Chondrocyte (in vitro differentiated cells): ENCODE measurements at regions not wholly inside any gene's neighbourhood (a gene's known extent, or its start where the extent isn't known, plus 50 kb on each side); places are given as distances from the start of the nearest gene placed in this dataset.

ENCODE experiments used
- DNase-seq: peaks from one replicate; pipeline ENCODE4 v3.0.0; 2021; ENCODE audit warnings: mixed read lengths, low spot score
- H3K27ac Mint-ChIP-seq: one replicate; pipeline ENCODE4 v1.8.0; 2021; ENCODE audit warnings: mild to moderate bottlenecking, moderate library complexity, mixed read lengths; ENCODE audit not compliant: unreplicated experiment
- H3K27me3 Mint-ChIP-seq: 2 replicates; pipeline ENCODE4 v1.8.0; 2021; ENCODE audit warnings: low read depth, mixed read lengths
- H3K36me3 Mint-ChIP-seq: 2 replicates; pipeline ENCODE4 v1.8.0; 2021; ENCODE audit warnings: low read depth, mixed read lengths
- H3K4me1 Mint-ChIP-seq: 2 replicates; pipeline ENCODE4 v1.8.0; 2021; ENCODE audit warnings: low read depth, mild to moderate bottlenecking, mixed read lengths
- H3K4me3 Mint-ChIP-seq: one replicate; pipeline ENCODE4 v1.8.0; 2021; ENCODE audit warnings: mild to moderate bottlenecking, moderate library complexity, mixed read lengths; ENCODE audit not compliant: unreplicated experiment
- H3K9me3 Mint-ChIP-seq: 2 replicates; pipeline ENCODE4 v1.8.0; 2021; ENCODE audit warnings: low read depth, mixed read lengths
- TF ChIP-seq, protein P1 (sequence below): fragments of 200-600 bp; sonication (generic); IDR thresholded peaks from 2 replicates; pipeline ENCODE4 v1.5.0; 2021; ENCODE audit warnings: antibody characterized with exemption, mild to moderate bottlenecking, moderate library complexity

DNA sequence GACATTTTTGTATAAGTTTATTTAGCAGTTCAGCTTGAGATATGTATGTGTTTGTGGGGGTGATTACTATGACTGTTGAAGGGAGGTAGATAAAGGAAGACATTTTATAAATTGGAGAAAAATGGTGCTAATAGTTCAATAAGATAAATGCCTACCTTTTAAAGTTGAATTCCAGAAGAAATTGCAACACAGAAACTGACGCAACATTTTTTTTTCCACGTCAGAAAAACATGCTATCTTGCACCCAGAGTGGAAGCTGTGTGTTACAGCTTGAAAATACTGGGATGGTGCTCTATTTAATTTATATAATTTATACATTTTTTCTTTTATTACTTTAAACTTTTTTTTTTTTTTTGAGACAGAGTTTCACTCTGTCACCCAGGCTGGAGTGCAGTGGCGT lies 171.7 kb downstream of the WNT5A start:
- peaks cover 4% of the 10 kb centered on the region for H3K9me3 Mint-ChIP-seq
- H3K27ac Mint-ChIP-seq: no peak overlapping the region
- no peaks in the 10 kb centered on the region for H3K4me1 Mint-ChIP-seq
- no peaks in the 10 kb centered on the region for H3K27me3 Mint-ChIP-seq
- DNase-seq: no peak
- TF ChIP-seq, protein P1, sequence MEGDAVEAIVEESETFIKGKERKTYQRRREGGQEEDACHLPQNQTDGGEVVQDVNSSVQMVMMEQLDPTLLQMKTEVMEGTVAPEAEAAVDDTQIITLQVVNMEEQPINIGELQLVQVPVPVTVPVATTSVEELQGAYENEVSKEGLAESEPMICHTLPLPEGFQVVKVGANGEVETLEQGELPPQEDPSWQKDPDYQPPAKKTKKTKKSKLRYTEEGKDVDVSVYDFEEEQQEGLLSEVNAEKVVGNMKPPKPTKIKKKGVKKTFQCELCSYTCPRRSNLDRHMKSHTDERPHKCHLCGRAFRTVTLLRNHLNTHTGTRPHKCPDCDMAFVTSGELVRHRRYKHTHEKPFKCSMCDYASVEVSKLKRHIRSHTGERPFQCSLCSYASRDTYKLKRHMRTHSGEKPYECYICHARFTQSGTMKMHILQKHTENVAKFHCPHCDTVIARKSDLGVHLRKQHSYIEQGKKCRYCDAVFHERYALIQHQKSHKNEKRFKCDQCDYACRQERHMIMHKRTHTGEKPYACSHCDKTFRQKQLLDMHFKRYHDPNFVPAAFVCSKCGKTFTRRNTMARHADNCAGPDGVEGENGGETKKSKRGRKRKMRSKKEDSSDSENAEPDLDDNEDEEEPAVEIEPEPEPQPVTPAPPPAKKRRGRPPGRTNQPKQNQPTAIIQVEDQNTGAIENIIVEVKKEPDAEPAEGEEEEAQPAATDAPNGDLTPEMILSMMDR: no peak
- H3K36me3 Mint-ChIP-seq: peaks cover 1% of the 10 kb centered on the region
- no peak overlapping the region for H3K4me3 Mint-ChIP-seq

GRCh38 chr3:55313666-55314065 lies 173.4 kb downstream of the WNT5A start:
- no peak overlapping the region for H3K27ac Mint-ChIP-seq
- TF ChIP-seq, protein P1: no peak
- no peaks in the 10 kb centered on the region for H3K27me3 Mint-ChIP-seq
- no peaks in the 10 kb centered on the region for H3K4me1 Mint-ChIP-seq
- DNase-seq: no peak
- H3K4me3 Mint-ChIP-seq: no peak overlapping the region
- H3K36me3 Mint-ChIP-seq: peaks cover 1% of the 10 kb centered on the region
- peaks cover 4% of the 10 kb centered on the region for H3K9me3 Mint-ChIP-seq

- DNase-seq: no peak
- TF ChIP-seq, protein P1: no peak
- H3K27ac Mint-ChIP-seq: no peak overlapping the region
- H3K9me3 Mint-ChIP-seq: peaks cover 9% of the 10 kb centered on the region
- H3K27me3 Mint-ChIP-seq: no peaks in the 10 kb centered on the region
- H3K4me3 Mint-ChIP-seq: no peak overlapping the region
- peaks cover 1% of the 10 kb centered on the region for H3K36me3 Mint-ChIP-seq
- peaks cover 3% of the 10 kb centered on the region for H3K4me1 Mint-ChIP-seq
Observed at GRCh38 chr3:55309336-55309735, 177.8 kb downstream of the WNT5A start.

GRCh38 chr3:55307622-55308021 lies 179.5 kb downstream of the WNT5A start:
- H3K27me3 Mint-ChIP-seq: no peaks in the 10 kb centered on the region
- peaks cover 1% of the 10 kb centered on the region for H3K36me3 Mint-ChIP-seq
- TF ChIP-seq, protein P1: no peak
- peaks cover 3% of the 10 kb centered on the region for H3K4me1 Mint-ChIP-seq
- no peak overlapping the region for H3K4me3 Mint-ChIP-seq
- H3K9me3 Mint-ChIP-seq: peaks cover 9% of the 10 kb centered on the region
- no peak overlapping the region for H3K27ac Mint-ChIP-seq
- DNase-seq: no peak

GRCh38 chr3:55305696-55306485 lies 181.2 kb downstream of the WNT5A start:
- no peak for DNase-seq
- H3K27me3 Mint-ChIP-seq: no peaks in the 10 kb centered on the region

More at GRCh38 chr3:55305696-55306485, 181.2 kb downstream of the WNT5A start:
- TF ChIP-seq, protein P1: no peak
- Mint-ChIP-seq H3K27ac (no peak overlapping the region), H3K36me3 (peaks cover under 1% of the 10 kb centered on the region), H3K4me1 (peaks cover 3% of the 10 kb centered on the region), H3K4me3 (no peak overlapping the region), H3K9me3 (peaks cover 8% of the 10 kb centered on the region)
